ACHN (cell line): ENCODE measurements at regions not wholly inside any gene's neighbourhood (a gene's known extent, or its start where the extent isn't known, plus 50 kb on each side); places are given as distances from the start of the nearest gene placed in this dataset.

Experiments
- DNase-seq: peaks from one replicate; pipeline ENCODE4 v3.0.0-alpha.2; 2015
- in situ Hi-C: cut with HindIII; loops from 2 replicates; pipeline ENCODE4 v1.10.0; 2017; ENCODE audit warnings: low sequenced_read_pairs, low pct_ligation_motif_present, low pct_unique_long_range_greater_than_20kb

GRCh38 chr5:61619777-61620518, 287.9 kb downstream of the ZSWIM6 start:
- no peak for DNase-seq
- in situ Hi-C loops = no loop called here

GRCh38 chr5:61620699-61621182, 288.7 kb downstream of the ZSWIM6 start:
- in situ Hi-C loops = no loop called here
- DNase-seq = no peak

DNA sequence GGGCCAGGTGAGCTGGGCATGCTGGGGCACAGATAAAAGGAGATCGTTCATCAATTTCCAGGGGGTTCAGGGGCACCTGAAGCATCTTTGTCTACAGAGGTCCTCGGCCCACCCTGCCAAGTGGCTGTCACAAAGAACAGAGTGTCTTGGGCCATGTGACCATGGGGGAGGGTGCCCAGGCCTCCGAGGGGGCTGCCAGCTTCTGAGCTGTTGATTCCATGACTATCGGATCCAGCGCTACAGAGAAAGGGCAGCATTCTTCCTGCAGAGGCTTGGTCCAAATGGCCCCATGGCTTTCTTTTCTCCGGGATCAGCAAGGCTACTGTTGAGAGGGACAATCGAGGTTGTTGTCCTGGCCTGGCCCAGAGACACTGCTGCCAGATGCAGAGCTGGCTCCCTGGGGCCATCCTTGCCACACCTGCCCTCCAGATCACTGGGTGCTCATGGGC, 289.2 kb downstream of the ZSWIM6 start:
- no peak for DNase-seq
- in situ Hi-C loops = no loop called here

GRCh38 chr5:61622156-61622555, 290.1 kb downstream of the ZSWIM6 start:
- no peak for DNase-seq
- in situ Hi-C loops = no loop called here

- peak; percentile 34 for DNase-seq
Observed at GRCh38 chr5:61623401-61624069, 291.5 kb downstream of the ZSWIM6 start.

DNA sequence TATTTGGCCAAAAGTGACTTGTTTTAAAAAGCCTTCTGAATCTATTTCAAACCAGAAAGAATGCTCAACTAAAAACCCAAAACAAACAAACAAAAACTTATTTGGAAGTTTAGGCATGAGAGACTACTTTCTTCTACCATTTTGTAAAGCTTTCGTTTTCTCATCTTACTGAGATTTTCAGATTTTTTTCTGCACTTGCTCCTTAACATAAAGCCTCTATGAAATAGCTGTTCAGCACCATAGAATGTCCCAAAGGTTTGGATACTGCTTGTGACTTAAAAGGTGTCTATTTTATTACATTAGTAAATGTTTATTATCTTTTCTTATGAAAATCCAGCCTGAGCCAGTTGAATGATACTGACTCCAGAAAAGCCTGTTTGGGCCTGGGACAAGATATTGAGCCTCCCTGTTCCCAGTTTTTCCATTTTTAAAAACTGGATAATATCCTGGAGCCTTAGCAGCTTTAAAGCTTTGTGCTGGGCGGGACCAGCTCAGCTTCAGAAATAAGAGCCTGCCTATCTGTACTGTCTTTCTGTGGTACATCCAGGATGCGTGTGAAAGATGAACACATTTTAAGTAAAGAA, 292.6 kb downstream of the ZSWIM6 start:
- in situ Hi-C loops = no loop called here
- no peak for DNase-seq

More at GRCh38 chr5:61623401-61624069, 291.5 kb downstream of the ZSWIM6 start:
- in situ Hi-C loops = no loop called here

DNA sequence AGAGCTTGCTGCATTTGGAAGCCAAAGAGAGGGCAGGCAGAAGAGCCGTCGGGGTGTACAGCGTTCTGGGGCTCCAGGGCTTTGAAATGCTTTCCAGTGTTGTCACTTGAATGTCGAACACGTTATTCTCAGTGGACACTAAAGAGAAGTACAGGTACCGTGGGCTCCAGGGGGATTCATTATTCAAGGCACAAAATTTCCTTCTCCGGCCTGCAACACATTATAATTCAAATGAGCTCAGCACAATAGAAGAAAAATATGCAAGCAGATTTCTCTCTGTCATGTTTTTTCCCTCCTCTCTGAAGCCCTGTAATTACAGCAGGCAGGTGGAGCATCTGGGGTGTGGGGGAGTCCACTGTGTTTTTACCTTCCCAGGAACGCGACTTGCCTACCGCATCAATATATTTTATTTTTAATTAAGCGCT, 293.1 kb downstream of the ZSWIM6 start:
- in situ Hi-C loops = no loop called here

GRCh38 chr5:61625681-61626621, 293.9 kb downstream of the ZSWIM6 start:
- peak; percentile 65 for DNase-seq

More for the DNA sequence above, 293.1 kb downstream of the ZSWIM6 start:
- DNase-seq = no peak

GRCh38 chr5:61626639-61627282, 294.7 kb downstream of the ZSWIM6 start:
- DNase-seq = no peak
- in situ Hi-C loops = no loop called here

More at GRCh38 chr5:61625681-61626621, 293.9 kb downstream of the ZSWIM6 start:
- in situ Hi-C loops = no loop called here

DNA sequence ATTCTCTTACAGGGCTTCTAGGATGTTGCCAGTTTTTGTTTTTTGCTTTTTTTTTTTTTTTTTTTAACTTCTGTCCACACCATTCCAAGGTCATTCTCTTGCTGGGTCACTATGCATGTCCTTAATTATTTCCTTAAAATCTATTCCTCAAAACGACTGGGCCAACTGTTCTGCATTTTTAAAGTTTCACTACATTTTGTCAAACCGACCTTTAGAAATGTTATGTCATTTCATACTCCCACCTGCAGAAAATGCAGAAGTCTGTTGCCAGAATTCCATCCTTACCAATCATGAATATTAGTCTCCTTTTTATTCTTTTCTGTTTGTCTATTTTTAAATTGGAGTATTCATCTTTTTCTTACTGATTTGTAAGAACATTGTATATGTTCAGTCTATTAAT, 295.5 kb downstream of the ZSWIM6 start:
- in situ Hi-C loops = no loop called here
- DNase-seq = no peak

- no peak for DNase-seq
- in situ Hi-C loops = no loop called here
Observed at GRCh38 chr5:61630908-61631307, 298.9 kb downstream of the ZSWIM6 start.

DNA sequence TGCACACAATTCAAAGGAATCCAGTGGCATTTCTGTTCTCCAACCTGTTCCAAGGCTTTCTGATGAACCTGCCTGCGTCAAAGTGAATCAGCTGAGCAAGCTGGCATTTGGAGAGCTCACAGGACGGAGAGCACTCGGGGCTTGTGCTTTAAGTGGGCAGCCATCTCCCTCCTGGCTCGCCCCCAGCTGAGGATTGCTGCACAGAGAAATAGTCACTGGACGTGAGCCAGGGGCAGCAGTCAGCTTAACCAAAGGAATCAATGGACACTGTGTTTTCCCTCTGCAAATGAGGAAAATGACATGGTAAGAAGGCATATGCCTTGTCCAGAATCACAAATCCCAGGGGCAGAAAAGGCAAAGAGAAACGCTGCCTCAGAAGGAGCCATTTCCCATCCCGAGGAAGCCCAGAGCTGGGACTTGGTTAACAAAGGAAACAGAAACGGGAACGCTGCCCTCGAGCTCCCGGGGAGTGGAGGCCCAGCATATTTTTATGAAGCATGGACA, 299.4 kb downstream of the ZSWIM6 start:
- in situ Hi-C loops = no loop called here
- no peak for DNase-seq

DNA sequence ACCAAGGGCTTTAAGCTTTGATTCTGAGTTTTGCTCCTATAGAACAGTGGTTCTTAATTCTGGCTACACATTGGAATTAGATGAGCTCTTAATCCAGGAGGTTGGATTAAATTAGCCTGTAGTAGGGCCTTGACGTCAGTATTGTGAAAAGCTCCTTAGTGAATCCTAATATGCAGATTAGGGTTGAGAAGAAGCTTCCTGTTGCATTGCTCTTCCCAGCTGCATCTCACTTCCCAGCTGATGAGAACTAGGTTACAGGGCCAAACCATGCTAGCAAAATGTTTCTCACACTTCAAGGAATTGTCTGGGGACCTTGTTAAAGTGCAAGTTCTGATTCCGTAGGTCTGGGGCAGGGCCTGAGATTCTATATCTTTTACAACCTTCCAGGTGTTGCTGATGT, 300.0 kb downstream of the ZSWIM6 start:
- in situ Hi-C loops = no loop called here
- no peak for DNase-seq

DNA sequence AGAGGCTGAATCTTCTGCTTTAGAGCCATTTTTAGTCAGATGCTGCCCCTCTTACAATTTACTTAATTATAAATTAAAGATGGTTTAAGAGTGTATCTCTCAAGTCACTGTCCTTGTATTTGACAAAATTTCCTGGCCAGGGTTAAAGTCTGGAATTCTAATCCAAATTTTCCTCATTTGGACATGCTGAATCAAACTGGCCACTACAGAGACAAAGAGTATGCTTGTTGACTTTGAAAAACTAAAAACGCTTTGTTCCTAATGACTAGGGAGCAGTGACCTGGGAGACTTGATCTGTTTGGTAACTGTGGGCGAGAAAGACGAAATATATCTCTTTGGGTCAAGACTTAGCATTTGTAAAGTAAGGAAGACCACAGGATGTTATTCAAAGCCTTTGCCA, 303.2 kb downstream of the ZSWIM6 start:
- no peak for DNase-seq
- in situ Hi-C loops = no loop called here

DNA sequence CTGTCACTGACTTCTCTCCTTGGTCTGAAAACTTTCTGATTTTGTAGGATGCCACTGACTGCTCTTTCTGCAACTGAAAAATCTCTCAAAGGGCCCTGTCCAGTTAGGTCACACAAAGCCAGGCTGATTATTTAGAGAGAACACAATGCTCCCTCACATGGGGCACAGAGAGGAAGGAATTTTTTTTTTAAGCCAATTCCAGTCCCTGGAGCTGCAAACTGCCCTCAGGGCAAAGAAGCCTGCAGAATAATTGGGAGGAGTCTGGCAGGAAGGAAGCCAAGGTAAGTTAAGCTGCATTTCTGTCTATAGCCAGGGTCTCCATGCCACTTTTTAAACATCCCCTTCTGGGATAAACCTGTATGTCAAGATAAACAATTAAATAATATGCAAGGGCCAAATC, 305.5 kb downstream of the ZSWIM6 start:
- in situ Hi-C loops = no loop called here
- no peak for DNase-seq

- in situ Hi-C loops = no loop called here
- no peak for DNase-seq
Observed at GRCh38 chr5:61638476-61638875, 306.4 kb downstream of the ZSWIM6 start.

GRCh38 chr5:61640179-61641021, 308.3 kb downstream of the ZSWIM6 start:
- in situ Hi-C loops = no loop called here
- DNase-seq = no peak
